ENCODE measurements at regions not wholly inside any gene's neighbourhood (a gene's known extent, or its start where the extent isn't known, plus 50 kb on each side); places are given as distances from the start of the nearest gene placed in this dataset.

DNA sequence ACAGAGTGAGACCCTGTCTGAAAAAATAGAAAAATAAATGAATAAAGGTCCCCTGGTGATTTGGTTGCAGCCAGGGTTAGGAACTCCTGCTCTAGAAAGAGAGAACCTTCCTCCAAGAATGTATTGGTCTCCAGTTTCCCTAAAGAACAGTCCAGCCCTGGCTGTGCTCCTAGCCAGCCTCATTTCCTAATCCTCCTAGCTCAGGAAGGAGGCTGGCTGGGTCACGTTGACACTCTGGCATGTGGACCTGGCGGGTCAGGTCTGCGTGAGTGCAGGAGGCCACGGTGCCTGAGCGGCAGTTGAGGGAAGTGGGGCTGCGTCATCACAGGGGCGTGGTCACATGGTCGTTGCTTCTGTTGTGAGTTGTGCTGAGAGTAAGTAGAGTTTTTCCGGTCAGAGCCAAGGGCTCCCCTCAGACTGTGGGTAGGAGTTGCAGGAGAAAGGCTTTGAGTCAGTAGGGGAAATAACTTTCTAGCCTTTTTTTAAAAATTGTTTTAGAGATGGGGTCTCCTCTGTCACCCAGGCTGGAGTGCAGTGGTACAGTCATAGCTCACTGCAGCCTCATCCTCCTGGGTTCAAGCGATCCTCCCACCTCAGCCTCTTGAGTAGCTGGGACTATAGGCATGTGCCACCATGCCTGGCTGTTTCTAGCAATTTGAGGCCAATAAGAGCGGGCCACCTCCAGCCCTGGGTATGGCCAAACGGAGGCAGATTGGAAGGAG is 194.0 kb upstream of the CIBAR2 start:
- TF ChIP-seq CTCF (IDR thresholded peaks at IDR 0.05; ENCODE audit: low read depth, low read length) (no peak), EZH2phosphoT487 (IDR thresholded peaks at IDR 0.05; ENCODE audit: low read depth) (no peak)
